GM23338 (cell line): ENCODE measurements at regions not wholly inside any gene's neighbourhood (a gene's known extent, or its start where the extent isn't known, plus 50 kb on each side); places are given as distances from the start of the nearest gene placed in this dataset.

ENCODE experiments used
- ATAC-seq: fragments of 200-7000 bp; cut with Tn5 transposase; 3 replicates; pipeline ENCODE4 v1.9.1; 2020
- DNase-seq: peaks from one replicate; pipeline ENCODE4 v3.0.0-alpha.2; 2015; ENCODE audit warnings: low spot score
- H2AFZ ChIP-seq: fragments of 200-600 bp; sonication (generic); 2 replicates; pipeline ENCODE4 v1.8.0; 2016; ENCODE audit warnings: antibody characterized with exemption, mild to moderate bottlenecking, moderate library complexity
- H3F3A ChIP-seq: fragments of 200-600 bp; sonication (generic); replicated peaks from 2 replicates; pipeline ENCODE4 v1.8.0; 2017; ENCODE audit warnings: antibody characterized with exemption, mixed run types, low read depth
- H3K27ac ChIP-seq: fragments of 200-600 bp; sonication (generic); 2 replicates; pipeline ENCODE4 v1.6.1; 2016; ENCODE audit warnings: low read depth
- H3K27me3 ChIP-seq: fragments of 200-600 bp; sonication (generic); 2 replicates; pipeline ENCODE4 v1.8.0; 2016; ENCODE audit warnings: mild to moderate bottlenecking, mixed run types, moderate library complexity; ENCODE audit not compliant: insufficient read depth
- H3K36me3 ChIP-seq: fragments of 200-600 bp; sonication (generic); 2 replicates; pipeline ENCODE4 v1.8.0; 2016; ENCODE audit warnings: mild to moderate bottlenecking; ENCODE audit not compliant: insufficient read depth
- H3K4me1 ChIP-seq: fragments of 200-600 bp; sonication (generic); 2 replicates; pipeline ENCODE4 v1.8.0; 2016; ENCODE audit warnings: mild to moderate bottlenecking, moderate library complexity; ENCODE audit not compliant: insufficient read depth
- H3K4me2 ChIP-seq: fragments of 200-600 bp; sonication (generic); 2 replicates; pipeline ENCODE4 v1.7.1; 2017; ENCODE audit warnings: mixed run types
- H3K4me3 ChIP-seq: fragments of 200-600 bp; sonication (generic); 2 replicates; pipeline ENCODE4 v1.6.1; 2016; ENCODE audit warnings: mixed run types
- H3K79me2 ChIP-seq: fragments of 200-600 bp; sonication (generic); replicated peaks from 2 replicates; pipeline ENCODE4 v1.8.0; 2017; ENCODE audit warnings: mild to moderate bottlenecking; ENCODE audit not compliant: insufficient read depth
- H3K9me2 ChIP-seq: fragments of 200-600 bp; sonication (generic); 2 replicates; pipeline ENCODE4 v1.8.0; 2017; ENCODE audit not compliant: insufficient read depth
- H4K20me1 ChIP-seq: fragments of 200-600 bp; sonication (generic); replicated peaks from 2 replicates; pipeline ENCODE4 v1.8.0; 2017; ENCODE audit warnings: mild to moderate bottlenecking; ENCODE audit not compliant: insufficient read depth
- H3K27ac Mint-ChIP-seq: 2 replicates; pipeline ENCODE4 v1.8.0; 2020; ENCODE audit warnings: inconsistent platforms, mild to moderate bottlenecking, moderate library complexity, mixed read lengths
- H3K27me3 Mint-ChIP-seq: 3 replicates; pipeline ENCODE4 v1.8.0; 2022; ENCODE audit warnings: low read depth, mild to moderate bottlenecking, moderate library complexity, mixed read lengths, inconsistent platforms; ENCODE audit not compliant: insufficient read depth, poor library complexity
- H3K36me3 Mint-ChIP-seq: 3 replicates; pipeline ENCODE4 v1.8.0; 2021; ENCODE audit warnings: low read depth, mild to moderate bottlenecking, inconsistent platforms, moderate library complexity, mixed read lengths
- H3K4me1 Mint-ChIP-seq: 3 replicates; pipeline ENCODE4 v1.8.0; 2020; ENCODE audit warnings: mild to moderate bottlenecking, inconsistent platforms, mixed read lengths
- H3K4me3 Mint-ChIP-seq: 3 replicates; pipeline ENCODE4 v1.8.0; 2021; ENCODE audit warnings: moderate library complexity, mild to moderate bottlenecking, inconsistent platforms, mixed read lengths
- H3K9me3 Mint-ChIP-seq: 3 replicates; pipeline ENCODE4 v1.8.0; 2020; ENCODE audit warnings: moderate library complexity, mild to moderate bottlenecking, inconsistent platforms, mixed read lengths
- CREB1 ChIP-seq: fragments of 250-450 bp; sonication (Bioruptor Pico); IDR thresholded peaks from 2 replicates; pipeline ENCODE4 v1.5.0; 2020; ENCODE audit warnings: low read depth, mild to moderate bottlenecking, moderate library complexity
- CTCF ChIP-seq, 2 experiments: fragments of 200-600 bp in 1 of 2; sonication (generic) in 1 of 2; conservative IDR thresholded peaks; 2 replicates each; pipeline versions ENCODE4 v1.5.1 to v1.6.1; 2016 to 2017; ENCODE audit warnings: antibody characterized with exemption in 2 of 2, low read depth in 2 of 2, mild to moderate bottlenecking in 2 of 2, moderate library complexity in 1 of 2
- ETS1 ChIP-seq: IDR thresholded peaks from 2 replicates; pipeline ENCODE4 v1.6.1; 2016; ENCODE audit warnings: antibody characterized with exemption
- EZH2 ChIP-seq: fragments of 200-600 bp; sonication (generic); IDR thresholded peaks from one replicate; pipeline ENCODE4 v1.8.0; 2017; ENCODE audit warnings: antibody characterized with exemption, mild to moderate bottlenecking, low read depth; ENCODE audit not compliant: unreplicated experiment
- EZH2phosphoT487 ChIP-seq: fragments of 200-600 bp; sonication (generic); IDR thresholded peaks from one replicate; pipeline ENCODE4 v1.8.1; 2018; ENCODE audit warnings: antibody characterized with exemption; ENCODE audit not compliant: unreplicated experiment
- JUNB ChIP-seq: IDR thresholded peaks from one replicate; pipeline ENCODE4 v1.6.1; 2016; ENCODE audit warnings: antibody characterized with exemption; ENCODE audit not compliant: unreplicated experiment
- NANOG ChIP-seq: IDR thresholded peaks from 2 replicates; pipeline ENCODE4 v1.6.1; 2016; ENCODE audit warnings: antibody characterized with exemption, borderline replicate concordance
- POLR2AphosphoS5 ChIP-seq: IDR thresholded peaks from 2 replicates; pipeline ENCODE4 v1.6.1; 2016; ENCODE audit warnings: antibody characterized with exemption, low read depth
- REST ChIP-seq: IDR thresholded peaks from one replicate; pipeline ENCODE4 v1.6.1; 2018; ENCODE audit warnings: antibody characterized with exemption; ENCODE audit not compliant: unreplicated experiment
- STAT1 ChIP-seq: IDR thresholded peaks from one replicate; pipeline ENCODE4 v1.6.1; 2016; ENCODE audit warnings: antibody characterized with exemption; ENCODE audit not compliant: unreplicated experiment
- ZNF114 ChIP-seq: fragments of 250-450 bp; sonication (Bioruptor Pico); IDR thresholded peaks from 2 replicates; pipeline ENCODE4 v1.5.0; 2020; ENCODE audit warnings: mild to moderate bottlenecking, moderate library complexity
- ZNF331 ChIP-seq: fragments of 250-450 bp; sonication (Bioruptor Pico); IDR thresholded peaks from 2 replicates; pipeline ENCODE4 v1.5.0; 2020; ENCODE audit warnings: low read depth, mild to moderate bottlenecking, moderate library complexity
- ZNF462 ChIP-seq: fragments of 250-450 bp; sonication (Bioruptor Pico); IDR thresholded peaks from 2 replicates; pipeline ENCODE4 v1.5.0; 2020; ENCODE audit warnings: mild to moderate bottlenecking, moderate library complexity

- no peaks in the 10 kb centered on the region for H3K79me2 ChIP-seq
- no peak overlapping the region for H3K4me2 ChIP-seq
- no peaks in the 10 kb centered on the region for H4K20me1 ChIP-seq
- Mint-ChIP-seq H3K36me3 (peaks cover 2% of the 10 kb centered on the region; the same call in 2 of the 3 replicates), H3K4me3 (no peak overlapping the region), H3K4me1 (peaks cover 23% of the 10 kb centered on the region), H3K9me3 (peaks cover 2% of the 10 kb centered on the region; the same call in 1 of the 3 replicates), H3K27me3 (no peaks in the 10 kb centered on the region), H3K27ac (no peak overlapping the region)
- TF ChIP-seq STAT1 (no peak), JUNB (no peak), EZH2 (no peak), ETS1 (no peak), REST (no peak), ZNF462 (CRISPR knock-in tag) (no peak), ZNF114 (CRISPR knock-in tag) (no peak), CTCF (conservative IDR thresholded peaks at IDR 0.05; ENCODE audit: low read depth in 2 of 2) (no peak), ZNF331 (CRISPR knock-in tag) (no peak), CREB1 (CRISPR knock-in tag) (no peak), EZH2phosphoT487 (no peak), NANOG (no peak), POLR2AphosphoS5 (no peak)
- H3K27me3 ChIP-seq, result no peaks in the 10 kb centered on the region
- H3K4me1 ChIP-seq, result peaks cover 11% of the 10 kb centered on the region
- no peak overlapping the region for H3K4me3 ChIP-seq
- ATAC-seq, result no peak
- no peaks in the 10 kb centered on the region for H3K36me3 ChIP-seq
- no peak overlapping the region for H3K27ac ChIP-seq
- H2AFZ ChIP-seq, result no peak overlapping the region
- peaks cover 10% of the 10 kb centered on the region; the same call in 1 of the 2 replicates for H3K9me2 ChIP-seq
- no peak for DNase-seq
- no peaks in the 10 kb centered on the region for H3F3A ChIP-seq
Observed at GRCh38 chr2:16240402-16240801, 300.1 kb downstream of the MYCN start.
